Lower lobe of right lung (tissue), 2 donors: ENCODE measurements at regions not wholly inside any gene's neighbourhood (a gene's known extent, or its start where the extent isn't known, plus 50 kb on each side); places are given as distances from the start of the nearest gene placed in this dataset.

ENCODE experiments used
- ATAC-seq, 2 donors: fragments of 200-7000 bp; cut with Tn5 transposase; one replicate each; pipeline ENCODE4 v1.9.1; 2020 to 2022; ENCODE audit warnings: mild to moderate bottlenecking in 2 of 2, moderate library complexity in 2 of 2
- DNase-seq: peaks from one replicate; pipeline ENCODE4 v3.0.0-alpha.2; 2020
- H3K27ac ChIP-seq: fragments of 200-600 bp; one replicate; pipeline ENCODE4 v1.8.0; 2022
- H3K27me3 ChIP-seq: fragments of 200-600 bp; one replicate; pipeline ENCODE4 v1.8.0; 2022; ENCODE audit warnings: low read depth
- H3K36me3 ChIP-seq: fragments of 200-600 bp; one replicate; pipeline ENCODE4 v1.8.0; 2022; ENCODE audit warnings: mild to moderate bottlenecking
- H3K4me1 ChIP-seq: fragments of 200-600 bp; one replicate; pipeline ENCODE4 v1.8.0; 2022
- H3K4me3 ChIP-seq: fragments of 200-600 bp; one replicate; pipeline ENCODE4 v1.8.0; 2022; ENCODE audit warnings: mild to moderate bottlenecking
- H3K9me3 ChIP-seq: fragments of 200-600 bp; one replicate; pipeline ENCODE4 v1.8.0; 2022
- CTCF ChIP-seq: fragments of 200-600 bp; IDR thresholded peaks from one replicate; pipeline ENCODE4 v1.8.0; 2022; ENCODE audit warnings: antibody characterized with exemption, mild to moderate bottlenecking
- intact Hi-C: fragments of 100-400 bp; cut with DNase I; formaldehyde crosslinking; loops from one replicate; pipeline ENCODE4 v1.11.0; 2022
- donor health status: DM: no; HTN: yes; CAD: no; lungs with severe emphysema.

- H3K9me3 ChIP-seq = no peaks in the 10 kb centered on the region
- H3K27ac ChIP-seq = no peak overlapping the region
- no peaks in the 10 kb centered on the region for H3K36me3 ChIP-seq
- ATAC-seq (no peak), DNase-seq (no peak)
- TF ChIP-seq CTCF = no peak
- intact Hi-C loops = no loop called here
- H3K4me3 ChIP-seq = no peak overlapping the region
- no peaks in the 10 kb centered on the region for H3K4me1 ChIP-seq
- peaks cover 8% of the 10 kb centered on the region for H3K27me3 ChIP-seq
Measured at GRCh38 chr6:166223079-166223478, 55.4 kb upstream of the TBXT start.

- no peaks in the 10 kb centered on the region for H3K36me3 ChIP-seq
- TF ChIP-seq CTCF = no peak
- H3K4me1 ChIP-seq = no peaks in the 10 kb centered on the region
- no peaks in the 10 kb centered on the region for H3K9me3 ChIP-seq
- intact Hi-C loops = no loop called here
- no peak overlapping the region for H3K4me3 ChIP-seq
- peaks cover 8% of the 10 kb centered on the region for H3K27me3 ChIP-seq
- ATAC-seq = no peak
- H3K27ac ChIP-seq = no peak overlapping the region
- DNase-seq = no peak
Measured at GRCh38 chr6:166222631-166223030, 55.0 kb upstream of the TBXT start.

- intact Hi-C loops = no loop called here
- no peak overlapping the region for H3K27ac ChIP-seq
- ATAC-seq = no peak
- TF ChIP-seq CTCF = no peak
- H3K27me3 ChIP-seq = peaks cover 8% of the 10 kb centered on the region
- no peak overlapping the region for H3K4me3 ChIP-seq
- no peak for DNase-seq
- no peaks in the 10 kb centered on the region for H3K4me1 ChIP-seq
- H3K36me3 ChIP-seq = no peaks in the 10 kb centered on the region
- H3K9me3 ChIP-seq = no peaks in the 10 kb centered on the region
Measured at GRCh38 chr6:166221636-166222035, 54.0 kb upstream of the TBXT start.

- ATAC-seq = no peak
- Histone ChIP-seq H3K27me3 (peaks cover 8% of the 10 kb centered on the region), H3K4me1 (no peaks in the 10 kb centered on the region), H3K27ac (no peak overlapping the region), H3K4me3 (no peak overlapping the region), H3K36me3 (no peaks in the 10 kb centered on the region), H3K9me3 (no peaks in the 10 kb centered on the region)
- intact Hi-C loops = no loop called here
- DNase-seq = no peak
- TF ChIP-seq CTCF = no peak
Measured at GRCh38 chr6:166221040-166221439, 53.4 kb upstream of the TBXT start.
